Smooth muscle cell (in vitro differentiated cells): ENCODE measurements at regions not wholly inside any gene's neighbourhood (a gene's known extent, or its start where the extent isn't known, plus 50 kb on each side); places are given as distances from the start of the nearest gene placed in this dataset.
"Not testable (repeated sequence)": the region's sequence is repeated elsewhere in the genome, so short reads cannot be mapped to it uniquely, and the experiment has no call there.

Source experiments
- DNase-seq: peaks from one replicate; lab custom pipeline; 2025; ENCODE audit not compliant: unreplicated experiment; lab: John Stamatoyannopoulos, UW
- H2AFZ ChIP-seq: fragments of 200-600 bp; sonication (generic); 2 replicates; pipeline ENCODE4 v1.6.0; 2016; ENCODE audit warnings: antibody characterized with exemption, low read depth, mild to moderate bottlenecking
- H3F3A ChIP-seq: fragments of 200-600 bp; sonication (generic); 2 replicates; pipeline ENCODE4 v1.6.0; 2017; ENCODE audit warnings: antibody characterized with exemption, low read depth
- H3K27ac ChIP-seq: fragments of 200-600 bp; sonication (generic); 2 replicates; pipeline ENCODE4 v1.5.1; 2016; ENCODE audit warnings: low read depth, mild to moderate bottlenecking
- H3K27me3 ChIP-seq: fragments of 200-600 bp; sonication (generic); 2 replicates; pipeline ENCODE4 v1.6.1; 2016; ENCODE audit warnings: low read depth, mild to moderate bottlenecking
- H3K36me3 ChIP-seq: fragments of 200-600 bp; sonication (generic); 2 replicates; pipeline ENCODE4 v1.5.1; 2016; ENCODE audit warnings: low read depth
- H3K4me1 ChIP-seq: fragments of 200-600 bp; sonication (generic); 2 replicates; pipeline ENCODE4 v1.5.1; 2016; ENCODE audit warnings: low read depth
- H3K4me2 ChIP-seq: fragments of 200-600 bp; sonication (generic); 2 replicates; pipeline ENCODE4 v1.6.0; 2016; ENCODE audit warnings: mild to moderate bottlenecking
- H3K4me3 ChIP-seq: fragments of 200-600 bp; sonication (generic); 2 replicates; pipeline ENCODE4 v1.5.1; 2016; ENCODE audit warnings: mild to moderate bottlenecking
- H3K79me2 ChIP-seq: fragments of 200-600 bp; sonication (generic); 2 replicates; pipeline ENCODE4 v1.6.0; 2016; ENCODE audit warnings: low read depth, mild to moderate bottlenecking
- H3K9ac ChIP-seq: fragments of 200-600 bp; sonication (generic); 2 replicates; pipeline ENCODE4 v1.6.0; 2016; ENCODE audit warnings: low read depth
- H3K9me3 ChIP-seq: fragments of 200-600 bp; sonication (generic); replicated peaks from 2 replicates; pipeline ENCODE4 v1.5.1; 2016; ENCODE audit warnings: low read depth
- H4K20me1 ChIP-seq: fragments of 200-600 bp; sonication (generic); 2 replicates; pipeline ENCODE4 v1.6.0; 2016; ENCODE audit warnings: low read depth
- WGBS: methylation state at CpG from one replicate; pipeline ENCODE4 v1.1.7; 2016; ENCODE audit warnings: low lambda C conversion rate; 5-methylcytosine and 5-hydroxymethylcytosine counted together
- TF ChIP-seq, protein P1 (sequence below): fragments of 200-600 bp; sonication (generic); IDR thresholded peaks from 2 replicates; pipeline ENCODE4 v1.5.1; 2017; ENCODE audit warnings: borderline replicate concordance, mild to moderate bottlenecking, antibody characterized with exemption; ENCODE audit not compliant: insufficient read depth, poor library complexity, severe bottlenecking

GRCh38 chr5:164148292-164148691 lies 642.9 kb downstream of the MAT2B start:
- no peak overlapping the region for H3K9ac ChIP-seq
- no peaks in the 10 kb centered on the region for H3K27me3 ChIP-seq
- no peaks in the 10 kb centered on the region for H3K9me3 ChIP-seq
- H3F3A ChIP-seq, result no peaks in the 10 kb centered on the region
- no peaks in the 10 kb centered on the region for H3K4me1 ChIP-seq
- no peak overlapping the region for H2AFZ ChIP-seq
- 56% methylated on average over 4 of the region's 4 CpGs for WGBS
- no peak overlapping the region for H3K4me3 ChIP-seq
- H4K20me1 ChIP-seq, result no peaks in the 10 kb centered on the region
- no peak overlapping the region for H3K27ac ChIP-seq
- H3K79me2 ChIP-seq, result no peaks in the 10 kb centered on the region
- TF ChIP-seq, protein P1, sequence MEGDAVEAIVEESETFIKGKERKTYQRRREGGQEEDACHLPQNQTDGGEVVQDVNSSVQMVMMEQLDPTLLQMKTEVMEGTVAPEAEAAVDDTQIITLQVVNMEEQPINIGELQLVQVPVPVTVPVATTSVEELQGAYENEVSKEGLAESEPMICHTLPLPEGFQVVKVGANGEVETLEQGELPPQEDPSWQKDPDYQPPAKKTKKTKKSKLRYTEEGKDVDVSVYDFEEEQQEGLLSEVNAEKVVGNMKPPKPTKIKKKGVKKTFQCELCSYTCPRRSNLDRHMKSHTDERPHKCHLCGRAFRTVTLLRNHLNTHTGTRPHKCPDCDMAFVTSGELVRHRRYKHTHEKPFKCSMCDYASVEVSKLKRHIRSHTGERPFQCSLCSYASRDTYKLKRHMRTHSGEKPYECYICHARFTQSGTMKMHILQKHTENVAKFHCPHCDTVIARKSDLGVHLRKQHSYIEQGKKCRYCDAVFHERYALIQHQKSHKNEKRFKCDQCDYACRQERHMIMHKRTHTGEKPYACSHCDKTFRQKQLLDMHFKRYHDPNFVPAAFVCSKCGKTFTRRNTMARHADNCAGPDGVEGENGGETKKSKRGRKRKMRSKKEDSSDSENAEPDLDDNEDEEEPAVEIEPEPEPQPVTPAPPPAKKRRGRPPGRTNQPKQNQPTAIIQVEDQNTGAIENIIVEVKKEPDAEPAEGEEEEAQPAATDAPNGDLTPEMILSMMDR, result no peak
- H3K36me3 ChIP-seq, result no peaks in the 10 kb centered on the region
- DNase-seq, result no peak
- H3K4me2 ChIP-seq, result no peak overlapping the region

DNA sequence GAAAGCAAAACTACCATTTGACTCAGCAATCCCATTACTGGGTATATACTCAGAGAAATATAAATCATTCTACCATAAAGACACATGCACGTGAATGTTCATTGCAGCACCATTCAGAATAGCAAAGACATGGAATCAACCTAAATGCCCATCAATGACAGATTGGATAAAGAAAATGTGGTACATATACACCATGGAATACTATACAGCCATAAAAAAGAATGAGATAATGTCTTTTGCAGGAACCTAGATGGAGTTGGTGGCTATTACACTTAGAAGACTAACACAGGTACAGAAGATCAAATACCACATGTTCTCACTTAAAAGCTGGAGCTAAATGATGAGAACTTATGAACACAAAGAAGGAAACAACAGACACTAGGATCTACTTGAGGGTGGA lies 647.1 kb downstream of the MAT2B start:
- H2AFZ ChIP-seq, H3K4me1 ChIP-seq, H3K27me3 ChIP-seq, H3K4me2 ChIP-seq, H3K4me3 ChIP-seq, H4K20me1 ChIP-seq, DNase-seq, H3F3A ChIP-seq, H3K27ac ChIP-seq, H3K9me3 ChIP-seq, H3K9ac ChIP-seq, H3K79me2 ChIP-seq, H3K36me3 ChIP-seq: not testable (repeated sequence)
- 88% methylated on average over 1 of the region's 1 CpG for WGBS

DNA sequence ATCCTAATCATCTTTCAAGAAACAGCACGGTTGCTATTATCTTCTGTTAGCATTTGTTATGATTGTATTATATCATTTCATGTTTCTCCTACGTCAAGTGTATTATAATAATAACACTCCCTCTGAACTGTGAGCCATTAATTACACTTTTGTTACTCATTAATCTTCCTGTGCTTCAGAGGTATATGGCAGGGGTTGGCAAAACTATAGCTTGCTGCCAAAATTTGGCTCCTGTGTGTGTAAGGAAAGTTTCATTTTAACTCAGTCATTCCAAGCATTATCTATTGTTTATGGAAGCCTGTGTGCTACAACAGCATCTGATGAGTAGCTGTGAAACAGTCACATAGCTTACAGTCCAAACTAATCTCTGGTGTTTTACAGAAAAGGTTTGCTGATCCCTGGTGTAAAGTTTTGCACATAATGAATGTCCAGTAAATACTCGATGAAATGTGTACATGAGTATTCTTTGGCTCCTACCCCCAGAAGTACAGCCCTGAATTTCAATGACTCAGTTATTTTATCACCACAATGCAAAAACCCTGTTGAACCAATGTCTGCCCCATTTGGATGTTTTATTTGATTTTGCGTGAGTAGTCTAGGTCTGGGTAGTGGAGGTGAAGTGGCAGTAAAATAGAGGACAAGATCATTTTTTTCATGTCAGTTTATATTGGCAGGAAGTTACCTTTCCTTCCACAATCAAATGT lies 648.2 kb downstream of the MAT2B start:
- no peaks in the 10 kb centered on the region for H3K36me3 ChIP-seq
- no peak overlapping the region for H2AFZ ChIP-seq
- no peaks in the 10 kb centered on the region for H3F3A ChIP-seq
- H3K27me3 ChIP-seq, result no peaks in the 10 kb centered on the region
- no peaks in the 10 kb centered on the region for H3K4me1 ChIP-seq
- TF ChIP-seq, protein P1, result no peak
- no peak for DNase-seq
- no peak overlapping the region for H3K4me3 ChIP-seq
- no peak overlapping the region for H3K4me2 ChIP-seq
- no peaks in the 10 kb centered on the region for H4K20me1 ChIP-seq
- no peak overlapping the region for H3K9ac ChIP-seq
- no peak overlapping the region for H3K27ac ChIP-seq
- H3K9me3 ChIP-seq, result no peaks in the 10 kb centered on the region
- 56% methylated on average over 4 of the region's 4 CpGs for WGBS
- H3K79me2 ChIP-seq, result no peaks in the 10 kb centered on the region

DNA sequence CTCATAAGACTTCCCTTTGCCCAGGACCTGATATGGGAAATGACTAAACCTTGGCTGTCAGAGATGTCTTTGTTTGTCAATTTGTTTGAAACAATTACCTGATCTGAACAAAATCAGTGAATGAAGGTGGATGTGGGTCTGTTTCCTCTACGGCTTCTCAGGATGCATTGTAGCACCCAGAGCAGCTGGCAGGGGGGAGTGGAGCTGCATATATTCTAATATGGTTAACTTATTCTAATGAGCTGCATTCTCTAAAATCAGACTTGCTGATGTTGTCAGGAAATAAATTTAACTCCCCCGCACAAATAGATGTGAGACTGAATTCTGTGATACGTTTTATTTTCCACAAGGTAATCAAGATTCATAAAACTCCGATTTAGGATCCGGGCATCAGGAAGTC lies 665.4 kb downstream of the MAT2B start:
- Histone ChIP-seq H3K9ac (no peak overlapping the region), H2AFZ (no peak overlapping the region), H3K27me3 (no peaks in the 10 kb centered on the region), H3K4me1 (no peaks in the 10 kb centered on the region), H3K4me2 (no peak overlapping the region), H3F3A (no peaks in the 10 kb centered on the region), H3K79me2 (no peaks in the 10 kb centered on the region), H3K4me3 (no peak overlapping the region), H3K36me3 (no peaks in the 10 kb centered on the region), H4K20me1 (no peaks in the 10 kb centered on the region), H3K9me3 (no peaks in the 10 kb centered on the region), H3K27ac (no peak overlapping the region)
- DNase-seq, result no peak
- WGBS, result 94% methylated on average over 5 of the region's 5 CpGs
- TF ChIP-seq, protein P1, result no peak
